ENCODE measurements at regions not wholly inside any gene's neighbourhood (a gene's known extent, or its start where the extent isn't known, plus 50 kb on each side); places are given as distances from the start of the nearest gene placed in this dataset.

DNA sequence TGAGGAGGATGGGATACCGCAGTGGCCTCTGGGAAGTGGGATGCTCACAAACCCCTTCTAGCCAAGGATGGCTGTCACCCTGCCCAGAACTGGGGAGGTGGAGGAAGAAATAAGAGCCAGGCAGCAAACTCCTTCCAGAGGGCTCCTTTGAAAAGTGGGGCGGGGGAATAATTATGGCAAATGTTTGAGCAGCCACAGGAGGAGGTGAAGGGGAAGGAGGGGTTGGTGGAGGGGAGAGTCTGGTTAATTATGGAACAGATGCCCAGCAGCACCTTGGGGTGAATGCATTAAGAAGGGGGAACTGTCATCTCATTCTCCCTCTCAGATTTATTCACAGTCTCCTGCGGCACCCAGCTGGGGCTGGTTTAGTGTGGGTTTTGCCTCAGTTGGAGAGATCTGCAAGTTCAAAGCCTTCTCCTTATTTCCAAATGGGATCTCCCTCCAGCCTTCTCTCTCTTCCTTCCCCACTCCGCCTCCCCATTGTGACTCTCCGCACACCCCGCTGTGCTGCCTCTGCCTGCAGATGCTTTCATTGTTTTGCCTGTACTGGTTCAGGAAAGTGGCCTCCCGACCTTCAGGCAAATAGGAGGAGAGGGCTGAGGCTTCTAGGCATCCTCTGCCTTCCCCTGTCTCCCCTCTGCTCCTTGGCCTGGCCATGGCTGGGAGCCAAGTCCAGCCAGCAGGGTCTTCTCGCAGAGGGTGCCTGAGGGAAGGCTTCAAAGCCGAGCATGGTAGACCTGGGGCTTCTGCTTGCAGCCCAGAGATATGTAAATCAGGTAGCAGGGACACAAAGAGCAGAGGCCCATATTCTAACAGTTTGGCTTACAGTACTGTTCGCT, 457.2 kb upstream of the MEX3C start:
- DNase-seq: no peak

DNA sequence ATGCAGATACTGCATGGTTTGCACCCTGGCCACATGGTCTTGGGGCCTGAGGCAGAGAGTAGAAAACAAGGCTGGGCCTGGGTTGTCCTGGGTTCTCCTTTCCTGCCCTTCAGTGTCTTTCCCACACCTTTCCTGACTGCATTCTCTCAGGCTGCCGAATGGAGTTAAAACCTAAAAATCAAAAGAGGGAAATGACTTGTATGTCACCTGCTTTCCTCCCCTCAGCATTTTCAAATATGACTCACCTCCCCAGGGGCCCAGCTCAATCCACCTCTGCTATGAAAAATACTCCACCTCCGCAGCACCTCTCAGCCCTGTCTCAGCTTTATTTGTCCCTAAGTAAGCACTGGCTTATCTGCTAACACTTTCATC, 457.8 kb upstream of the MEX3C start:
- no peak for DNase-seq

DNA sequence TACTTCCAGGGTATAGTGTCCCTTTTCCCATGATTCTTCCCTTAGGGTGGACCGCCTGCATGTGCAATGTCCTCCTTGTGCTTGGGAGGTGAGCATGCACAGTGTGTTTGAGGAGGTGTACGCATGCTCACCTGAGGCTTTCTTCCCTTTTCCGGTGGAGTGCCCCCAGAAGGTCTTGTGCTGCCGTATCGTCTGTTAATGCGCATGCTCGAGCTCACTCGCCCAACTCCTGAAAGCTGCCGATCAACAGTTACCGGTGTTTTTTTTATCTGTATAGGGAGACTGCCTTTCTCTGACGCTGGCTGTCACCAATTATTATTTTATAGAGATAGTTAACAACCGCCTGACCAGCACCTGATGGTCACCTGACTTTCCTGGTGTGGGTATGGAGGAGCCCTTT, 458.8 kb upstream of the MEX3C start:
- no peak for DNase-seq

DNA sequence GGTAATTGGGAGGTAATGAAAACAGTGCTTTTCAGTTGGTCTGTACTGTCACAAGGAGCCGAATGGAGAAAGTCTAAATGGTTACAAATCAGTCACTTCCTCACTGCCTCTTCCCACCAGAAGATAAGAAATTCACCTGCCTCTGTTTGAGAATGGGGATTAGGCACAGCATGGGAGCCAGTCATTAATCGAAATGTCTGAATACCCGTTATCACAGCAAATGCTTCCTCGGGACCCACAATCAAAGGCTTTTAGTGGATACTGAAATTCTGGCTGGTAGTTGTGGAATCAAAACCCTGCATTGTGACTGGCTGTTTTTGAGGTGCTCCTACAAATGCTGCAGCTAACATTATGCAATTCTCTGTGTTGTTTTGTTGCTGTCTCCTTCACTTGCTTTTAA, 461.0 kb upstream of the MEX3C start:
- DNase-seq: no peak

DNA sequence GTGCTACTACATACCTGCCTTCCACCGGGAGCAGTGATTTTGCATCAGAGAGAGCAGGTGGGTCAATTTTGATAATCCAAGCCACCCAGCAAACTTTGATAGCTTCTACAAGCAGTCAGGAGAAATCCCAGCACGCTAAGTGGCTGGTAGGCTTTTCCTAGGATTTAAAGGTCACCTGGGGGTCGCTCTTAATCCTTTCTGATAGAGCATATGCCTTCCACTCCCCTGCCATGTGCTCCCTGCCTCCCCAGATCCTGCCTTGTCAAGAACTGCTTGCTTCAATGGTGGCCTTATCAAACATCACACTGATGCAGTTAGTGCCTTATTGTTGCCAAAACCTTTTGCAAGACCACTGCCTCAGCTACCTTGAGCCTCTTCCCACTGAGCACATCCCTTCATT, 462.3 kb upstream of the MEX3C start:
- no peak for DNase-seq

DNA sequence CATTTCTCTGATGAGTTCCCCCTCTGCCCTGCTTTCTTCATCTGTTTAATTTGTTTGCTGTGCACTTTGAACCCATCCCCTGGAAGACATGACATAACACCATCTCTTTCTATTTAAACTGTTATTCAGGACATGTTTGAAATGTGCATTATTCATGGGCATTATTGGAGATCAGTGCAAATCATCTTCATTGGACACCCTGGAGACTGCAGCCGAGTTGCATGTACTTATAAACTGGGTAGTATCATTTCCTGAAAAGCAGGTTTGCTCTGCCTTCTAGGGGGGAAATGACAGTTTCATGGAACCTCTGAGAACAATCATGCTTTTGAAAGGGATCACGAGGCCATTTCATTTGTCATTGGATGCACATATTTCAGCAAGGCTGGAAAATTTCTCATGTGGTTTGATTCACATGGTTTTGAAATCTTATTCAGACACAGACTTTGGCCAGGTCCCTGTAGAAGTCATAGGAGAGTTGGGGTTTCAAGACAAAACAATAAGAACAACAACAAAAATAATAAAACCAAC, 462.8 kb upstream of the MEX3C start:
- no peak for DNase-seq

DNA sequence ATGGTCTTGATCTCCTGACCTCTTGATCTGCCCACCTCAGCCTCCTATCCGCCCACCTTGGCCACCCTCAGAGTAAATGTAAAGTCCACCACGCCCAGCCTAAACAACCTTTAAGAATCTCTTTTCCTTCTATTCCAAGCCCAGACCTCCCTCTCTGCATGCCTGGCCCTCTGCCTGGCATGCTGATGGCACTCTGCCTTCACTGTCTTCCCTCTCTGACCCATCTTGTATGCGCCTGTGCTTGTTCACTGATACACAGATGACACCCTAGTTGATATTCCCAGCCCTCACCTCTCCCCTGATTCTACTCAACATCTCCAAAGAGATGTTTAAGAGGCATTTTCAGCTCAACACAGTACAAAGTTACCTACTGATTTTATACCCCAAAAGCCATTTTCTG, 466.8 kb upstream of the MEX3C start:
- no peak for DNase-seq

DNA sequence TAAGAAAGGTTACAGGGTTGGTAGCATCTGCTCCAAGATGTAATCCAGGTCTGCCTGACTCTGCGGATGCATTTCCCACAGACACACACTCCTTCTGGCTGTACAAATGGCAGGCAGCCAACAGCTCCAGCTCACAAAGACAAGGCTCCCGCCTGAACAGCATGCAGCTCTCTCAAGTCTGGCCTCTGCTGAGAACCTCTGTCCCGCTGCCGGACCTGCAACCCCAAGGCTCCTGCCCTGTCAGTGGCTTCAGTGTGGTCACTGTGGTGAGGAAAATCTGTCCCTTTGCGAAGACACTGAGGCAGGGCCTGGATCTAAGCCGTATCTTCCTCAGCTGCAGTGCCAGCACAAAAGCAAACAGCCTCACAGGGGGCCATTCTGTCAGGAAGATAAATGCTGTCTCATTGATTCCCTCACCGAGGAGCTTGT, 469.3 kb upstream of the MEX3C start:
- DNase-seq: no peak

DNA sequence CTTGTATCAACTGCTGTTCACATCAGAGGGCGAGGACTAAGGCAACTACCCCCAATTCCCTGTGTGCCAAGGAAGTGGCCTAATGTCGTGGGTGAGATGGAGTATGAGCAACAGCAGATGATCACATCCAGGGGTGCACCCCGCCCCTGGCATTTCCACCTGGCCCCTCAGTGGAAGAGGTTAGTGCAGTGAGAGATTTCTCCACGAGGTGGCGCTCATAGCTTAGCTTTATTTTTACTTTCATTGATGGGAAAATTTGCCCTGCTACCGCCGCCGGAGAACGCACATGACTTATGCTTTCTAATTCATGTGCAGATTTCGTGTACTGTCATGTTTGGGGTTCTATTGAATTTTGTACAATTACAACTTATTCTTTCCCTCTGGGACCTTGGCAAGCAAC, 470.6 kb upstream of the MEX3C start:
- DNase-seq: peak; percentile 33

DNA sequence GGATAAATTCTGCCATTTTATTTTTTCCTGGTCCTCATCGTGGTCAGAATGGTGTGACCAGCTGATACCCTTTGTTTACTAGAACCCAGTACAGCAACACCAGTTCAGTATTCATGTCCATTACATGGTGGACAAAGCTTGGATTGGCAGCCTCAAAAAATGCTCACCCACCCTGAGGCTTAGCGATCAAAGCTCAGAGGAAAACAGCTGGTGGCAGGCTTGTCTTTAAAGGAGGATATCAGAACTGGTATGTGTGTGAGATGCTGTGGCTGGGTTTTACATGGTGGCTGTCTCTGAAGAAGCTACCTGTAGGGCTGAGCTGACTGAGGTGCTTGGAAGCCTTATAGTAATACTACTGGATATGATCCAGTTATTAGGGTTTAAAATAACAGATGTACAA, 471.1 kb upstream of the MEX3C start:
- DNase-seq: no peak

DNA sequence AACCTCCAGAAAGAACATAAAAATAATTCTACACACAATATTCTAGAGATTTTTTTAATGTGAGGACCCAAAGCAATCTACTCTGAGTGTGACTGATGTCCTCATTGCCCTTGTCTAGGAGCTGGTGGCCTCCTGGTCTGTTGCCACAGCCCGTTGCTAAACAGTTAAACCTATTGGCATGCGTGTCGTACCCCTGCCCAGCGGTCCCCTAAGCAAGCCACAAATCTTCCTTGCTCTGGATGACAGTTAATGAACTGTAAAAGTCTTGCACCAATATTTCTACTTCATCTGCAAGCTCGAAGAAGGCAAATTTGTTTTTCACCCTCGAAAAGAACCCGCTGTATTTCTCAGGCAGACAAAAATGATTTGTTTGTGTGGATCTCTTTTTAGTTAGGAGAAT, 489.1 kb upstream of the MEX3C start:
- DNase-seq: no peak

DNA sequence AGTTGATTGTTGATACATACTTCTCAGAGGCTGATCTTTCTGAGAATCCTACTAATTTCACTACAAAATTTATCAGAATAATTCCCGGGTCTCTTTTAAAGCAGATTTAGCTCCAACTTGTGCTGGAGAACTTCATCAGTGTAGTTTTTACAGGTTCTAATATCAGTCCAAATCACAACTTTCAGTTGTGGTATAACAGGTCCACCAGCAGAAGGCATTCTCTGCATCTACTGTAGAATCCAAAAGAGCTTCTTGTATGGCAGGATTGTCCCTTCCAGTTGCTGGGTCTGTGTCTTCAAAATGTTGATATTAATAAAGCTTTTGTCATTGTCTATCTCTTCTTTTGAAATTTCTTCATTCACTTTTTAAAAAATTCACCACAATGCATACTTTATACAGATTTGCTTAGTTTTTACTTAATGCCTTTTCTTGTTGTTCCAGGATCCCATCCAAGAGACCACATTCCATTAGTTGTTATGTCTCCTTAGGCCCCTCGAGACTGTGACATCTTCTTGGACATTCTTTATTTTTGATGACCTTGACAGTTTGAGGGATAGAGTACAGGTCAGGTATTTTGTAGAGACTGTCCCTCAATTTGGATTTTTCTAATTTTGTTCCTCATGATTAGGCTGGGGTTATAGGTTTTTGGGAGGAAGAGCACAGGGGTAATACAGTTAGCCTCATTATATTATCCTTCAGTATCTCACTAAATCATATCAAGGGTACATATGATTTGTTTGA, 490.5 kb upstream of the MEX3C start:
- DNase-seq: no peak

DNA sequence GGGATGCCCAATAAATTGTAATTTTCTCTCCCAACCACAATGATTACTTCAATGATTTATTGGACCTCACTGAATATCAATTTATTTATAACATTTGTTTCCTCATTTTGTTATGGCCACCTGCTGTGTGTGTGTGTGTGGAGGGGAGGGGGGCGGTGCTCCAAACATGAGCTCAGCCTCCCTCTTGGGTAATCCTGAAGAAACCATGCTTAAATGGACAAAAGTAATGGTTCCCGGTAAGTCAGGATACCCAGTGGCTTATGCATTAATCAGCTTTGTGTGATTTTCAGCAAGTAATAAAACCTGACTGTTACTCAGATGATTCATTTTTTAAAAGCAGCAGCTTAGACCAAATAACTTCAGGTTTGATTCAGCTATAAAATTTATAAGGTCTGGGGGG, 495.1 kb upstream of the MEX3C start:
- no peak for DNase-seq

DNA sequence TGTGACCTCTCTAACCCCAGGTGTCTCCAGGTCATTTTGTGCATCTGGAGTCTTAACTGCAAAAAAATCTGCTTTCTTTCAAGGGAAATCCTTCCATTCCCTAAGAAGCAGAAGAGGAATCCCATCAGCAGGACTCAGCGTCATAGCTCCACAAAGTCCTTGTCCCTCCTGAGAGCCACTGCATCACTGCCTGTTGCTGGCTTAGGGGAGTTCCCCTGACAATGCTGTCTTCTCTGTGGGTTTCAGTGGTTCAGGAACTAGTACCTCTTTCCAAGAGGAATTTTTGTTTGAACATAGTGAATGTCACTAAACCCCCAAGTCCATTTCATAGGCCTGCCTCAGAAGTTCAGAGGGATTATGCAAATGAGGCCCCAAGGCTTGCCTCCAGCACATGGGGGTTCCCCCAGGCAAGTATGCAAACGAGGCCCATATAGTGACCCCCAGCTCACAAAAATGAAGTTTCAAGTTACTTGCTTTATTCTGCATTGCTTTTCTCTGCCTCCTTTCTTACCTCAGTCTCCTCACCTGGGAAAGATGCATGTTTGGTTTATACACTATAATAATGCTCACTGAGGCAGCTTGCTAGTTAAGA, 513.9 kb upstream of the MEX3C start:
- no peak for DNase-seq

DNA sequence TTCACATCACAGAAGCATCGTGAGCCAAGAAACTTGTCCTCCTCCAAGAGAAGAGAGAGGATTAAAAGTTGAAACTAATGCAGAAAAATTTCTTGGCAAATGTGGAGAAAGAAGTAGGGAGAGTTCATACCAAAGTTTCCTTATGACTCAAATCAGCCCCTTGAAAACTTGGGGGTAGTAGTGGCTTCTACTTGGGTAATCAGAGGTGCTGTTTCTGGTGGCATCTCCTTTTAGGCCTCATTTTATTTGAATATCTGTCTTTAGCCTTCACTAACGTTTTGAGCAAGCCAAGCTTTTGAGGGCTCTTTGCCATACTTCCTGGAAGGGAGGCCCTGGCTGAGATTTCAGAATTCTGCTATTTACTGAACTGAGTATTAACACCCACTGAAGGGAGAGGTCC, 515.3 kb upstream of the MEX3C start:
- DNase-seq: no peak

DNA sequence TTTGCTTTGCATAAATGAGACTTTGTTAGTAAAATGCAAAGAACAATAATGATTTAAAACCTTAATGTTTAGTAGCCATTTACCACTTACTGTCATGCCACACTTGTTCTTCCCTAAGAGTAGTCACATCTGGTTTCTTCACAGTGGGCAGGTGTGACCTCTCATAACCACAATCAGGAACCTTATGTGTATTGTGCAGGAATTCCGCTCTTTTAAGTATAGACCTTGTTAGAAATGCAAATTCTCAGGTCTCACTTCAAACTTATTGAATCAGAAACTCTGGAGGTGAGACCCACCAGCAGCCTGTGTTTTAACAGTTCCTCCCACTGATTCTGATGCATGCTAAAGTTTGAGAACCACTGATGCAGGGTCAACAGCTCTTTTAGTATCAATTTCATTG, 518.8 kb upstream of the MEX3C start:
- DNase-seq: no peak

DNA sequence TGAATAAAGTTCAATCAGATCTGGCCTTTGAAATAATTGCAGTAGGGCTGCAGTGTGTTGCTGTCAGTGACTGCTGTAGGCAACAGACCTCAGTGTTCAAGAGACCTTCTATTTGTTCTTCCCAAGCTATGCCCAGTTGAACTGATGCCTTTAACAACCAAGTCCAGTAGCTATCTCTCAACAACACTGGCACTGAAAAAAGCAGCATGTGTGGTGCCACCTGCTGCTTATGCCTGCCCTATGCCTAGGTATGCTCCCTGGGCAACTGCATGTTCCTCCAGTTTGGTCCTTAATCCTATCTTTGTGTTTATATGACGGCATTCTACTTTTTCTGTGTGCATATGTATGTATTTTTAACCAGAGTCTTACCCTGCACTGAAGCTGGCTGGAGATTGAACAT, 523.9 kb upstream of the MEX3C start:
- no peak for DNase-seq

DNA sequence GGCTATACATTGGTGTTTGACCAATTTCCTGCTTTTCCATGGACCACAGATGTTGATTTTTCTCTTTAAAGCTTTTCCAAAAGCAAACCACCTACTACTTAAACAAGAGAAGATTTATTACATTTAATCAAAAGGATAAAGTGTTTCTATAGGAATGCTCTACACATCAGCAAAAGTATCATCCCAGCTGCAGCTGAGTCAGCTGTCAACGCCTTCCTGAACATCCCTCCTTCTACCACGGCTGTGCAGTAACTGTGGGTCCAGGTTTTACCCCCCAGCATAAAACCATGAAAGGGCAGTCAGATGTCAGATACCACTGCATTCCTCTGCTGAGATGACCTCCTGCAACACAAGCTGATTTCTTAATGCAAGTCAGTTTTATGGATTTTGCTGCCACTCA, 524.5 kb upstream of the MEX3C start:
- no peak for DNase-seq

DNA sequence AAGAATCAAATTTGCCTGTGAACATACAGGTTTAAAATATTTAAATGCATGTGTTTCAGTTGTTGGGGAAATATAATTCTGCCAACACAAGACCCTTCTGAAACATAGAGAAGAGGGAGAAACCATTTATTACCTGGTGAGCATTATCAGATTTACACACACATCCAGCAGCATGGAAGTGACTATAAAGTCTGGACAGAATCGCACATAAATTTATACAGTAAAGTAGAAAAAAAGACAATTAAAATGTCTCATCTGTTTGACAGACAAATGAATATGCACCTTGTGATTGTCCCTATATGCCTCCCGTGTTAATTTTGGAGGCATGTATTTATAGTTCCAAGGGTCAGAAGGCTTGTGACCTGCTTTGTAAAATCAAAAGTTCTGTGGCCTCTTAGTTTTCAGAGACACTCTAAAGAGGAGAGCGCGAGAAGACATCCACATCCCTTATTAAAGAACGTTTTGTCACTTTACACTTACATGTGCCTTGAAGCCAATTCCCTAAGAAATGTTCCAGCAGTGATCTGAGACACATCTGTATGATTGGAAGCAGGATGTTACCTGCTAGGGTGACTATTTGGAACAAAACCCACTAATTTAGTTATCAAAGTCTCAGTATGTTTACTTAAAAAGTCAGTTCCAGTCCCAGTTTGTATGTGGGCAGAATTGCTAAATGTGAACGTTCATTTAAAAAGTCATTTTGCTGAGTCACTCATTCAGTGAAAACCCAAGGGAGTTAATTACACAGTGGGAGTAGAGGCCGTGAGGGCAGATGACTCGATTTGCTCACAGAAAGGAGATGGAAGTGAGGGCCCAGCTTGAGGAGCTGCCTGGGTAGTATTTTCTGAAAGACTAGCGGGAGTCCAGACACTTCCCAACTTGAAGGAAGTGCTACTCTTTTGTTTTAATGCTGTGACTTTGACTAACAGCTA, 527.6 kb upstream of the MEX3C start:
- no peak for DNase-seq

DNA sequence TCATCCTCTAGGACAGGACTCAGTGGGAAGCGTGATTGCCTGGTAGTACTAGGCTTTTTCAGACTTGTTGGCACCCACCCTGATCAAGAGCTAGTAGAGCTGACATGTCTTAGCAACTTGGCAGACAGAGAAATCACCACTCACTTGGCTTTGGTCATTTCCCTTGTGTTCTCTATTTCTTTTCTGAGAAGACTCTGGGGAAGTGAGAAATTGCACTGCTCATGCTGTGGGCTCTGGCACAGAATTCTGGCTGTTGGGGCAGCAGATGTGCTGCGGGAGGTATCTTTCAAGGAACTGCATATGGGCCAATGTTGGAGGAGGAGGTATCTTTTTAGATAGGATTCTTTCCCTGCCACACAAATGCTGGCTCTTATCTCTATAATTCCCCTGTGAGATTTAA, 529.1 kb upstream of the MEX3C start:
- DNase-seq: no peak

DNA sequence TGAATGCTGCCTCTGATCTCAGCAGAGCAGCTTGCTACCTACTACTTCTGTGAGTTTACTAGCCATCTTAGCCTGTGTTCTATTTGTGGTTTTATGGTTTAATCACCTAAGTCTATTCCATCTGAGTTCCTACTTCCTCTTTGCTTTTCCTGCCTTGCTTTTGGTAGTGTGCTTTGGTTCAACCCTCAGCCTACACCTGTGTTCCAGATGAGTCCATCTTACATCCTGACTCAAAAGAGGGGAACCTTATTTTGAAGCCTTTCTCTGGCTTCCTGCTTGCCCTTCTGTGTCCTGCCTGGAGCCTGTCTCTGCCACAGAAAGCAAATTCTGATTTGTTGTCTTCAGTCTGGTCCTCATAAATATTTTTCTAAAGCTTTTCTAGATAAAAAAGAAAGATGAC, 530.3 kb upstream of the MEX3C start:
- DNase-seq: no peak

DNA sequence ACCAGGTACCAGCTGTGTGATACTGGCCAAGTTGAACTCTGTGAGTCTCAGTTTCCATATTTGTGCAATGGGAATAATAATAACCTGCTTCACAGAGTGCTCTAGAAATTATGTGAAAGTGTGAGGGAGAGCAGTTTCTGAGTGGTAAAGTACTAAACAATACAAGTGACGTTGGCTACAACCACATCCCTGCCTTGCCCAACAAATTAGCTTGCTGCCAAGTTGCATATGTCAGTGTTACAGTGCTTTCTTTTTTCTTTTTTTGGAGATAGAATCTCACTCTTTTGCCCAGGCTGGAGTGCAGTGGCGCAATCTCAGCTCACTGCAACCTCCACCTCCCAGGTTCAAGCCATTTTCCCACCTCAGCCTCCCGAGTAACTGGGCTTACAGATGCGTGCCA, 533.6 kb upstream of the MEX3C start:
- DNase-seq: no peak

DNA sequence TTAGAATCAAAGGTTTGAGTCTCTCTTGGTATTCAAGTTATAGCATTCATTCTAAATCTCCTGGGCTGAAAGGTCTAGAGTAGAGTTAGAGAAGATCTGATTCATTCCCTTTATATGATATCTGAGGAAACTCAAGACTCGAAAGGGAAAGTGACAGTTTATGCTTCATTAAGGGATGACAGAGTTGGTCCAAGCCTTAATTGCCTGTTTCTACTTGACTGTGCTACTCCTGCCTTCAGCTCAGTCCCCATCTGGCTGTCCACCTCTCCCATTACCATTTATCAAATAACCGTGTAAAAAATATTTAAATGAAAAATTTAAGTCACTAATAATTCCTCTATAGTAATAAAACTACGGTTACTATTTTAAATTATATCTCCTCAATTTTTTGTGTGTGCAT, 537.1 kb upstream of the MEX3C start:
- no peak for DNase-seq
